K562 (cell line): ENCODE measurements at regions not wholly inside any gene's neighbourhood (a gene's known extent, or its start where the extent isn't known, plus 50 kb on each side); places are given as distances from the start of the nearest gene placed in this dataset.
A peak's percentile ranks its signal among the peaks of the same experiment; 100 is the strongest.

ENCODE experiments used
- CCNT2 ChIP-seq: IDR thresholded peaks from 2 replicates; pipeline ENCODE4 v1.6.1; 2011; ENCODE audit warnings: borderline replicate concordance, low read depth, mild to moderate bottlenecking, moderate library complexity, mixed read lengths, low read length; ENCODE audit not compliant: insufficient read length; ENCODE audit errors: extremely low read depth
- CREB3L1 ChIP-seq: fragments of 450-650 bp; IDR thresholded peaks from 2 replicates; pipeline ENCODE4 v1.6.1; 2014; ENCODE audit warnings: low read depth, mild to moderate bottlenecking, moderate library complexity, borderline replicate concordance
- EP300 ChIP-seq: IDR thresholded peaks from 2 replicates; pipeline ENCODE4 v1.6.1; 2012; ENCODE audit warnings: low read length, improper control_type of control experiment
- FOSL1 ChIP-seq: fragments of 200-800 bp; sonication (Bioruptor generic); conservative IDR thresholded peaks from 2 replicates; pipeline ENCODE4 v1.6.1; 2016; ENCODE audit warnings: missing genetic modification characterization, missing compliant biosample characterization
- FOXA3 ChIP-seq, 2 experiments: fragments of 450-650 bp in 1 of 2; sonication (generic) in 1 of 2; formaldehyde crosslinking; IDR thresholded peaks in 1 of 2; conservative IDR thresholded peaks in 1 of 2; 2 replicates each; pipeline versions ENCODE4 v1.4.0 to v1.8.0; 2020 to 2022; ENCODE audit warnings: mild to moderate bottlenecking in 2 of 2, missing genetic modification reagents in 1 of 2
- FOXM1 ChIP-seq, 2 experiments: fragments of 450-650 bp in 1 of 2; sonication (generic) in 1 of 2; formaldehyde crosslinking in 1 of 2; IDR thresholded peaks; 2 replicates each; pipeline versions ENCODE4 v1.6.1 to v1.9.0; 2017 to 2022; ENCODE audit warnings: low read depth in 2 of 2, mild to moderate bottlenecking in 2 of 2, missing genetic modification reagents in 1 of 2, moderate library complexity in 1 of 2
- HDAC3 ChIP-seq: fragments of 450-650 bp; IDR thresholded peaks from 2 replicates; pipeline ENCODE4 v1.6.1; 2018; ENCODE audit warnings: borderline replicate concordance, mild to moderate bottlenecking, moderate library complexity; ENCODE audit not compliant: partially characterized antibody
- HES1 ChIP-seq: fragments of 450-650 bp; IDR thresholded peaks from 2 replicates; pipeline ENCODE4 v1.6.1; 2016; ENCODE audit warnings: low read depth, mild to moderate bottlenecking, moderate library complexity
- KDM5B ChIP-seq: fragments of 200-600 bp; sonication (generic); IDR thresholded peaks from 2 replicates; pipeline ENCODE4 v1.6.1; 2012; ENCODE audit warnings: low read depth, mild to moderate bottlenecking, moderate library complexity, low read length, control low read depth, inconsistent platforms; ENCODE audit not compliant: insufficient replicate concordance
- KHSRP ChIP-seq: fragments of 450-650 bp; IDR thresholded peaks from 2 replicates; pipeline ENCODE4 v1.6.1; 2017
- MED1 ChIP-seq: sonication (generic); formaldehyde crosslinking; IDR thresholded peaks from 2 replicates; pipeline ENCODE4 v1.8.1; 2023; ENCODE audit warnings: missing genetic modification reagents, borderline replicate concordance
- NCOR1 ChIP-seq: fragments of 450-650 bp; IDR thresholded peaks from 2 replicates; pipeline ENCODE4 v1.6.1; 2016; ENCODE audit warnings: mild to moderate bottlenecking, moderate library complexity
- NFE2 ChIP-seq: IDR thresholded peaks from 2 replicates; pipeline ENCODE4 v1.6.1; 2014; ENCODE audit warnings: antibody characterized with exemption, low read depth
- POLR2A ChIP-seq: fragments of 450-650 bp; conservative IDR thresholded peaks from 2 replicates; pipeline ENCODE4 v1.6.1; 2016
- TBL1XR1 ChIP-seq, 2 experiments: IDR thresholded peaks; 2 replicates each; pipeline ENCODE4 v1.6.1; 2012; ENCODE audit warnings: improper control_type of control experiment in 2 of 2, low read length in 2 of 2, mild to moderate bottlenecking in 1 of 2
- TRIM25 ChIP-seq: fragments of 450-650 bp; IDR thresholded peaks from 2 replicates; pipeline ENCODE4 v1.7.0; 2016; ENCODE audit warnings: borderline replicate concordance
- ZBTB34 ChIP-seq: fragments of 250-450 bp; sonication (Bioruptor Pico); IDR thresholded peaks from 2 replicates; pipeline ENCODE4 v1.8.0; 2021; ENCODE audit warnings: mild to moderate bottlenecking, moderate library complexity
- ZBTB5 ChIP-seq: fragments of 450-650 bp; IDR thresholded peaks from 2 replicates; pipeline ENCODE4 v1.6.1; 2017; ENCODE audit warnings: antibody characterized with exemption
- ZKSCAN1 ChIP-seq: fragments of 150-350 bp; IDR thresholded peaks from 2 replicates; pipeline ENCODE4 v1.6.1; 2016; ENCODE audit warnings: low read depth, low read length
- ZNF316 ChIP-seq: fragments of 450-650 bp; IDR thresholded peaks from 2 replicates; pipeline ENCODE4 v1.6.1; 2016

- TF ChIP-seq FOXM1 (IDR thresholded peaks at IDR 0.05; ENCODE audit: low read depth) (peak; percentile 86), FOXM1 (CRISPR knock-in tag; IDR thresholded peaks at IDR 0.05; ENCODE audit: low read depth) (no peak), KDM5B (peak; percentile 11), HES1 (peak; percentile 41; the same call in 1 of the 2 replicates), EP300 (peak; percentile 91), FOXA3 (CRISPR knock-in tag; conservative IDR thresholded peaks at IDR 0.05 in 1 of 2, IDR thresholded peaks at IDR 0.05 in 1 of 2) (no peak), ZBTB5 (peak; percentile 81), TRIM25 (peak; percentile 97; the same call in 1 of the 2 replicates), ZNF316 (no peak), NFE2 (0 out of 2 replicates have a peak, but pooled peaks have one; percentile 4), ZKSCAN1 (no peak), KHSRP (peak; percentile 57; the same call in 1 of the 2 replicates), TBL1XR1 (IDR thresholded peaks at IDR 0.05; ENCODE audit: low read length in 2 of 2) (peak in 1 of 2 experiments; percentile 74; a peak in 2 of 4 replicates), CCNT2 (peak; percentile 70), NCOR1 (peak; percentile 93), FOSL1 (tag) (peak; percentile 62; the same call in 1 of the 2 replicates), POLR2A (no peak), HDAC3 (peak; percentile 68), MED1 (no peak), ZBTB34 (CRISPR knock-in tag) (no peak), CREB3L1 (no peak)
Measured at GRCh38 chr1:30184393-30185141, 538.8 kb downstream of the MATN1 start (continued).
